ENCODE measurements at regions not wholly inside any gene's neighbourhood (a gene's known extent, or its start where the extent isn't known, plus 50 kb on each side); places are given as distances from the start of the nearest gene placed in this dataset.

DNA sequence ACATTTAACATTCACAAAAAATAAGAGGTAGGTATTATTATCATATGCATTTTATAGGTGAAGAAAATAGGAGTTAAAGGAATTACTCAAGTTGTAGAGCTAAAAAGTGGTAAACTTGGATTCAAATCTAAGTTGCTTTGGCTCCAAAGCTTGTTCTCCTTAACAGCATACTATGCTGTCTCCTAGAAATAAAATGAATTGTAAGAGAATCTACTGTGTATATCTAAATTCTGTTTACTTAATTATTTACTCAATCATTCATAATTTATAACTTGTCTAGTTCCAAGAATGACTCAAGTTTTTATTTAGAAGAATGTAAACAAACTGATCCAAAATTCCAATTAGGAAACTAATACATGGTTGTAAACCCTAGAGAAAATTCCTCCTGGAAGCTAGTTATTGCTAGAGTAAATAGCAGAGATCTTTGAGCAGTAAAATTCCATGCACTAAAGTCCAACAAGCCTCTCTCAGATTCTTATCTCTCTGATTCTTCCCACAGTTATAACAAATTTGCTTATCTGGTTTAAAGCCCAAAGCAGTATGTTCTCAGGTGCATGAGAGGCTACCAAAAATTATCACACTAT, 132.5 kb upstream of the DPT start:
- TF ChIP-seq, protein P1, sequence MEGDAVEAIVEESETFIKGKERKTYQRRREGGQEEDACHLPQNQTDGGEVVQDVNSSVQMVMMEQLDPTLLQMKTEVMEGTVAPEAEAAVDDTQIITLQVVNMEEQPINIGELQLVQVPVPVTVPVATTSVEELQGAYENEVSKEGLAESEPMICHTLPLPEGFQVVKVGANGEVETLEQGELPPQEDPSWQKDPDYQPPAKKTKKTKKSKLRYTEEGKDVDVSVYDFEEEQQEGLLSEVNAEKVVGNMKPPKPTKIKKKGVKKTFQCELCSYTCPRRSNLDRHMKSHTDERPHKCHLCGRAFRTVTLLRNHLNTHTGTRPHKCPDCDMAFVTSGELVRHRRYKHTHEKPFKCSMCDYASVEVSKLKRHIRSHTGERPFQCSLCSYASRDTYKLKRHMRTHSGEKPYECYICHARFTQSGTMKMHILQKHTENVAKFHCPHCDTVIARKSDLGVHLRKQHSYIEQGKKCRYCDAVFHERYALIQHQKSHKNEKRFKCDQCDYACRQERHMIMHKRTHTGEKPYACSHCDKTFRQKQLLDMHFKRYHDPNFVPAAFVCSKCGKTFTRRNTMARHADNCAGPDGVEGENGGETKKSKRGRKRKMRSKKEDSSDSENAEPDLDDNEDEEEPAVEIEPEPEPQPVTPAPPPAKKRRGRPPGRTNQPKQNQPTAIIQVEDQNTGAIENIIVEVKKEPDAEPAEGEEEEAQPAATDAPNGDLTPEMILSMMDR (IDR thresholded peaks at IDR 0.05): no peak
- no peak for TF ChIP-seq POLR2A (IDR thresholded peaks at IDR 0.05)
